G401 (cell line): ENCODE measurements at regions not wholly inside any gene's neighbourhood (a gene's known extent, or its start where the extent isn't known, plus 50 kb on each side); places are given as distances from the start of the nearest gene placed in this dataset.
A peak's percentile ranks its signal among the peaks of the same experiment; 100 is the strongest.
"Not testable (repeated sequence)": the region's sequence is repeated elsewhere in the genome, so short reads cannot be mapped to it uniquely, and the experiment has no call there.

ENCODE experiments used
- DNase-seq: peaks from one replicate; pipeline ENCODE4 v3.0.0-alpha.2; 2015; ENCODE audit warnings: low spot score
- in situ Hi-C: cut with HindIII; loops from 2 replicates; pipeline ENCODE4 v1.10.0; 2016; ENCODE audit warnings: low sequenced_read_pairs, mixed read lengths

- in situ Hi-C loops, result loop anchor here (10.0 kb wide), 1 partner anchor 72 kb away; no protein-coding TSS in a partner anchor
- no peak for DNase-seq
Observed at GRCh38 chr2:129803032-129803431, 176.4 kb upstream of the RAB6C start.

- in situ Hi-C loops, result loop anchor here (10.0 kb wide), 1 partner anchor 71 kb away; no protein-coding TSS in a partner anchor
- no peak for DNase-seq
Observed at GRCh38 chr2:129803871-129804270, 175.6 kb upstream of the RAB6C start.

- in situ Hi-C loops, result loop anchor here (10.0 kb wide), 1 partner anchor 69 kb away; no protein-coding TSS in a partner anchor
- no peak for DNase-seq
Observed at GRCh38 chr2:129805899-129806298, 173.6 kb upstream of the RAB6C start.

- DNase-seq, result no peak
Observed at GRCh38 chr2:129806317-129806716, 173.1 kb upstream of the RAB6C start.

GRCh38 chr2:129806990-129807389 lies 172.5 kb upstream of the RAB6C start:
- DNase-seq, result no peak
- in situ Hi-C loops, result loop anchor here (10.0 kb wide), 1 partner anchor 68 kb away; no protein-coding TSS in a partner anchor

More at GRCh38 chr2:129806317-129806716, 173.1 kb upstream of the RAB6C start:
- in situ Hi-C loops, result loop anchor here (10.0 kb wide), 1 partner anchor 68 kb away; no protein-coding TSS in a partner anchor

- in situ Hi-C loops, result loop anchor here (10.0 kb wide), 1 partner anchor 67 kb away; no protein-coding TSS in a partner anchor
- not testable (repeated sequence) for DNase-seq
Observed at GRCh38 chr2:129807642-129808338, 171.7 kb upstream of the RAB6C start.

GRCh38 chr2:129810521-129810920 lies 168.9 kb upstream of the RAB6C start:
- DNase-seq, result no peak
- in situ Hi-C loops, result no loop called here

GRCh38 chr2:129812071-129812470 lies 167.4 kb upstream of the RAB6C start:
- peak; percentile 4 for DNase-seq
- in situ Hi-C loops, result no loop called here

- in situ Hi-C loops, result no loop called here
Observed at GRCh38 chr2:129812654-129813053, 166.8 kb upstream of the RAB6C start.

GRCh38 chr2:129813404-129813803 lies 166.1 kb upstream of the RAB6C start:
- no peak for DNase-seq
- in situ Hi-C loops, result no loop called here

More at GRCh38 chr2:129812654-129813053, 166.8 kb upstream of the RAB6C start:
- DNase-seq, result no peak

- in situ Hi-C loops, result no loop called here
- no peak for DNase-seq
Observed at GRCh38 chr2:129816813-129817574, 162.5 kb upstream of the RAB6C start.

- no peak for DNase-seq
- in situ Hi-C loops, result no loop called here
Observed at GRCh38 chr2:129819855-129820254, 159.6 kb upstream of the RAB6C start.

GRCh38 chr2:129820908-129821307 lies 158.6 kb upstream of the RAB6C start:
- DNase-seq, result no peak
- in situ Hi-C loops, result no loop called here

GRCh38 chr2:129821445-129821844 lies 158.0 kb upstream of the RAB6C start:
- no peak for DNase-seq

GRCh38 chr2:129823044-129823443 lies 156.4 kb upstream of the RAB6C start:
- no peak for DNase-seq
- in situ Hi-C loops, result no loop called here

More at GRCh38 chr2:129821445-129821844, 158.0 kb upstream of the RAB6C start:
- in situ Hi-C loops, result no loop called here

- no peak for DNase-seq
- in situ Hi-C loops, result no loop called here
Observed at GRCh38 chr2:129827311-129828090, 152.0 kb upstream of the RAB6C start.

- in situ Hi-C loops, result no loop called here
- DNase-seq, result no peak
Observed at GRCh38 chr2:129828792-129829191, 150.7 kb upstream of the RAB6C start.

GRCh38 chr2:129829588-129829987 lies 149.9 kb upstream of the RAB6C start:
- in situ Hi-C loops, result no loop called here
- DNase-seq, result no peak

- in situ Hi-C loops, result no loop called here
- no peak for DNase-seq
Observed at GRCh38 chr2:129831018-129831417, 148.4 kb upstream of the RAB6C start.
